ENCODE measurements at regions not wholly inside any gene's neighbourhood (a gene's known extent, or its start where the extent isn't known, plus 50 kb on each side); places are given as distances from the start of the nearest gene placed in this dataset.
"Not testable (repeated sequence)": the region's sequence is repeated elsewhere in the genome, so short reads cannot be mapped to it uniquely, and the experiment has no call there.

- not testable (repeated sequence) for DNase-seq (ENCODE audit: low read depth in 4 of 4, low spot score in 3 of 4)
Observed at GRCh38 chr4:115956054-115956796, 842.8 kb upstream of the NDST4 start.

- no peak for DNase-seq (ENCODE audit: low read depth in 4 of 4, low spot score in 3 of 4)
Observed at GRCh38 chr4:115950806-115951205, 837.4 kb upstream of the NDST4 start.

GRCh38 chr4:115949974-115950743, 836.7 kb upstream of the NDST4 start:
- not testable (repeated sequence) for DNase-seq (ENCODE audit: low read depth in 4 of 4, low spot score in 3 of 4)

- no peak for DNase-seq (ENCODE audit: low read depth in 4 of 4, low spot score in 3 of 4)
Observed at GRCh38 chr4:115945026-115945425, 831.6 kb upstream of the NDST4 start.

- DNase-seq (ENCODE audit: low read depth in 4 of 4, low spot score in 3 of 4) = no peak
Observed at GRCh38 chr4:115944146-115944905, 830.9 kb upstream of the NDST4 start.

- no peak for DNase-seq (ENCODE audit: low read depth in 4 of 4, low spot score in 3 of 4)
Observed at GRCh38 chr4:115938764-115939443, 825.5 kb upstream of the NDST4 start.

GRCh38 chr4:115929373-115929772, 816.0 kb upstream of the NDST4 start:
- DNase-seq (ENCODE audit: low read depth in 4 of 4, low spot score in 3 of 4) = no peak

GRCh38 chr4:115927382-115927781, 814.0 kb upstream of the NDST4 start:
- no peak for DNase-seq (ENCODE audit: low read depth in 4 of 4, low spot score in 3 of 4)

GRCh38 chr4:115923152-115923551, 809.7 kb upstream of the NDST4 start:
- no peak for DNase-seq (ENCODE audit: low read depth in 4 of 4, low spot score in 3 of 4)

- DNase-seq (ENCODE audit: low read depth in 4 of 4, low spot score in 3 of 4) = no peak
Observed at GRCh38 chr4:115920637-115921036, 807.2 kb upstream of the NDST4 start.

- DNase-seq (ENCODE audit: low read depth in 4 of 4, low spot score in 3 of 4) = no peak
Observed at GRCh38 chr4:115918149-115918548, 804.7 kb upstream of the NDST4 start.

GRCh38 chr4:115906428-115906827, 793.0 kb upstream of the NDST4 start:
- DNase-seq (ENCODE audit: low read depth in 4 of 4, low spot score in 3 of 4) = no peak

- no peak for DNase-seq (ENCODE audit: low read depth in 4 of 4, low spot score in 3 of 4)
Observed at GRCh38 chr4:115883847-115884246, 770.4 kb upstream of the NDST4 start.

- DNase-seq (ENCODE audit: low read depth in 4 of 4, low spot score in 3 of 4) = no peak
Observed at GRCh38 chr4:115883231-115883630, 769.8 kb upstream of the NDST4 start.

- DNase-seq (ENCODE audit: low read depth in 4 of 4, low spot score in 3 of 4) = no peak
Observed at GRCh38 chr4:115873048-115873447, 759.6 kb upstream of the NDST4 start.

- no peak for DNase-seq (ENCODE audit: low read depth in 4 of 4, low spot score in 3 of 4)
Observed at GRCh38 chr4:115871596-115871995, 758.2 kb upstream of the NDST4 start.

- no peak for DNase-seq (ENCODE audit: low read depth in 4 of 4, low spot score in 3 of 4)
Observed at GRCh38 chr4:115866364-115866896, 753.0 kb upstream of the NDST4 start.

GRCh38 chr4:115865736-115866135, 752.3 kb upstream of the NDST4 start:
- no peak for DNase-seq (ENCODE audit: low read depth in 4 of 4, low spot score in 3 of 4)

GRCh38 chr4:115852767-115853091, 739.3 kb upstream of the NDST4 start:
- no peak for DNase-seq (ENCODE audit: low read depth in 4 of 4, low spot score in 3 of 4)

GRCh38 chr4:115851918-115852766, 738.7 kb upstream of the NDST4 start:
- DNase-seq (ENCODE audit: low read depth in 4 of 4, low spot score in 3 of 4) = peak; percentile 8 to 38 (median 32)

All from right renal pelvis (tissue), 4 donors.